GM21447 (cell line): ENCODE measurements at regions not wholly inside any gene's neighbourhood (a gene's known extent, or its start where the extent isn't known, plus 50 kb on each side); places are given as distances from the start of the nearest gene placed in this dataset.

ENCODE experiments used
- ATAC-seq: cut with Tn5 transposase; IDR thresholded peaks from one replicate; pipeline ENCODE4 v1.9.1; 2021; ENCODE audit not compliant: unreplicated experiment

- ATAC-seq, result no peak
Measured at GRCh38 chr14:26765768-26766520, 168.1 kb upstream of the NOVA1 start.

- no peak for ATAC-seq
Measured at GRCh38 chr14:26766726-26767125, 168.9 kb upstream of the NOVA1 start.

DNA sequence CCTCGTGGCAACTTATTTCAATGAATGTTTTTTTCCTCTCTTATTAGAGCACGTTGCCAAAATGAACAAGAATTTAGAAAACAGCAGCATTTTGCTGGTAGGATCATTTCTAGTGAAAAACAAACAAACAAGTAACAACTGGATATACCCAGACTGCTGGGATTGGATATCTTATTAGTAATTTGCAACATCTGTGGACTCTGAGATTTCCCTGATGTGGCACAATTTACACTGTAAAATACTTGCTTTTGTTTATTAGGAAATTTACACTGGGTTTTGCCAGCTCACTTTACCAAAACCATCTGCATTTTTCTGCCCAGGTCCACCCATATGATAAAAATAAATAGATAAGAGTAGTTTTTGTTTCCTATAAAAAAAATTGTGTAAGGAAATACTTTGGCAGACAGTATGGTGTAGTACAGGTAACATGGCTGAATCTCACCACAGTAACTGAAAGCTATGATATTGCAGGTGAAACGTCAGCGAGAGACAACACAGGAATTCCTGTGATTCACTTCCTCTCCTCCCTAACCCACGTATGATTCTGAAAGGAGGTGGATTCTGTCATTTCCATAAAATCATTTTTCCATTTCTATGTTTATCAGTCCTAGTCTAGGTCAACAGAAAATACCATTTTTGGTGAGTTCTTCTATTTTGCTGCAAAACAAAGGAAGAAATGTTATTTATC, 176.2 kb upstream of the NOVA1 start:
- ATAC-seq, result no peak

DNA sequence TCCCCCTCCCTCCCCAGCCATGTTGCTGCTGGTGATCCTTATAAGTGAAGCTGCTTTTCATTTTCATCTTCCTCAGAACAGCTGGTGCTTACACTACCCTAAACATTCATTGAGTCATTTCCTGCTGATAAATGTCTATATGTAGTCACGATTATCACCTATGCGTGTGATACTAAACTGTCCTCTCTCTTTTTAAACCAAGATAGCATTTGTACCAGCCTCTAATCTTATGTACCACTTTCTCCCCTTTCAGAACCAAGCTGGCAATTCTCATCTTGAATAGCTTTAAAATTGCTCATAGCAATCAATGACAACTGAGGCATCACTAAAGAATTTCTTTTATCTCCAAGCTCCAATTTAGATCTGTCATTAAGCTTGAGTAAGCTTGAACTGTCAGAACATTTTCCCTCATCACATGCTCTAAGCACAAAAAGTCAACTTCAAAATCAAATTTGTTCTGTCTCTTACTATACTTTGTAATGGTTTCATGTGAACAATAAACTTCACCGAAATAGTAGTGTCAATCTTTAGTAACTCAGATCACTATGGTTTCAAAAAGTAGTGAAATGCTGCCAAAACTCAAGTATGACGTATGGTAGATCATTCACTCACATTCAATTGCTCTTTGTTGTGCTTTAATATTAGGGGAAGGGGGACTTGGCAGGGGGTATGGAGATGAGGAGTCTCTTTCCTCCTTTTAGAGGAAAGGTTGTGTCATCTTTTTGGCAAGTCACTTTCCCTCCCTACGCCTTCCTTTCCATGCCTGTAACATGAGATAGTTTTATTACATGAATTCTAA, 178.1 kb upstream of the NOVA1 start:
- no peak for ATAC-seq

- ATAC-seq, result no peak
Measured at GRCh38 chr14:26791117-26791806, 193.4 kb upstream of the NOVA1 start.

GRCh38 chr14:26794731-26795130, 196.9 kb upstream of the NOVA1 start:
- no peak for ATAC-seq

- ATAC-seq, result no peak
Measured at GRCh38 chr14:26808407-26808806, 210.6 kb upstream of the NOVA1 start.

GRCh38 chr14:26810631-26811030, 212.8 kb upstream of the NOVA1 start:
- no peak for ATAC-seq

GRCh38 chr14:26811756-26812305, 214.0 kb upstream of the NOVA1 start:
- no peak for ATAC-seq

- no peak for ATAC-seq
Measured at GRCh38 chr14:26820138-26820537, 222.3 kb upstream of the NOVA1 start.

DNA sequence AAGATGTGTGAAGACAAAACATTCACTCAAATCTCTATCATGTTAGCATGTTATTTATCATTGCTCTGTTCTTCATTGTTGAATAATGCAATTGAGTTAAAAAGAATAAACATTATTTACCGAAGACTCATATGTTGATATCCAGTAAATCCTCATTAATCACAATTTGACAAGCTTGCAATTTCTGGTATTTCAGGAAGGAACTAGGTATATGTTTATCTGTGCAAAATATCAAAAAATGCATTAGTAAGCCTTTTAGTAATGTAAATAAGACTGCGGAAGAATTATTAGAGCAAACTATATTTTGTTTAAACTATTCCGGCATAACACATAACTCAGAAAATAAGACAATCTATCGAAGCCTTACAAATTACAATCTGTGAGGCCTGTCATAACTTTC, 222.7 kb upstream of the NOVA1 start:
- no peak for ATAC-seq

- ATAC-seq, result no peak
Measured at GRCh38 chr14:26828741-26829140, 230.9 kb upstream of the NOVA1 start.

- ATAC-seq, result no peak
Measured at GRCh38 chr14:26833621-26834176, 235.9 kb upstream of the NOVA1 start.

- no peak for ATAC-seq
Measured at GRCh38 chr14:26835979-26836570, 238.2 kb upstream of the NOVA1 start.

DNA sequence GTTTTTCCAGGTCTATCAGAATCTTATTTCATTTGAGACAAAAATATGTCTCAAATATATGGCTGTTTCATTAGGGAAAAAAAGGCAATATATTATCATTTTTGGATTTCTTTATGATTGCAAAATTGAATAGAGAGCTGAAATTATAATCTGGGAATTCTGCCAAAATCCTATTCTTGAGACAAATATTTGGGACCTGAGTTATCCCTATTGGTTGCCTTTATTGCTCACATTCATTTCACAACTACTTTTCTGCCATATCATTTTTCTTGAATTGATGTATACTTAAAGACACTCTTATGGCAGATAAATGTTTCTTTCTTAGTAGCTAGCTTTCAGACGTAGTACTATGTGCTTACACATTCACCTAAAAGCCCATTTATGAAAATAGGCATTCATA, 241.6 kb upstream of the NOVA1 start:
- no peak for ATAC-seq

DNA sequence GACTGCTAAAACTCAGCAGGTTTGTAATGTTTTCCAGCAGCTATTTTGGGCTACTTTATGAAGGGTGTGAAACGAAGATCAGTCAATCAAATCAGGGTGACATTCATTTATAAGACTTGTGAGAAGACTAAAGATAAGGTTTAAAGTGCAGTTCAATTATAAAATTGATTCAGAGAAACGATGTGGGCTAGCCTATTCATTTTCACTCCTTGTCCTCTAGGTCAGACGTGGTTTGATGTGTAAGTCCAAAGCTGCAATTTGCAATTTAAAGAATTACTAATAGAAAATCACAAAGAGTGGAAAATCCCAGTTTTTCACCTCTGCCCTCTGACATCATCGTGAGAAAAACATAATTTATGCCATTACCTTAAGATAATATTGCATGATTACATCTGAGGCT, 243.5 kb upstream of the NOVA1 start:
- ATAC-seq, result no peak

DNA sequence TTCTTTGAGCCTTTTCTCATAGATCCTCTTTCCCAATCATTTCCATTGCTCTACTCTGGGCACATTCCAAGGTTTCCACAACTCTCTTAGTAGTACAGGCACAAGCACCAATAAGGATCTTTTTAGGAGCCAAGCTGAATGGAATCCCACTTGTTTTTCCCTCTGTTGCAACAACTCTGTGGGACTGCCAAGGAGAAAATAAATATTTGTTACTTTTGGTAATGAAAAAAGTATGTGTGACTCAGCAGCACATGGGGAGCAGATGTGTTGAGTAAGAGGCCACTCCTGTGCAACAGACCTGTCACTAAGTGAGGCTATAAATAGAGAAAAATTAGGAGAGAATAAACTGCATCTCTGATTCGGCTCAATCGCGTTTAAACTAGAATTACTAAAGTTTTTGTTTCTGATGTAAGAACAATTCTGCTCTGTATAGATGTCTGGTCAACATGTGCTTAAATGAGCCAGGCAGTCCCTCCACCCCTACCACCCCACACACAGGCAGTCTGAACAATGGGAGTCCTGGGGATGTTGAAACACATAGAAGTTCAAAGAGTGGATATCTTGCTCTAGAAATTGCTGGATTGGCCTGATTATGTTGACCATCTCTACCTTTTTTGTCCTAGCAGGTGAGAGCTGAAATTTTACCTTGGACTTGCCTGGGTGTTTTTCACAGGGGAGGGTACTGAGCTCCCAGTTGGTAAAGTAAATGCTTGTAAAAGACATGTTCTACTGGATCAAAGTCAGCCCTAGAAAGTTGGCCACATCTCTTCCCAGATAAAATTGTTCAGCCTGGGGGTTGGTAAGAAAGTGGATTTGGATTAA, 244.3 kb upstream of the NOVA1 start:
- no peak for ATAC-seq

DNA sequence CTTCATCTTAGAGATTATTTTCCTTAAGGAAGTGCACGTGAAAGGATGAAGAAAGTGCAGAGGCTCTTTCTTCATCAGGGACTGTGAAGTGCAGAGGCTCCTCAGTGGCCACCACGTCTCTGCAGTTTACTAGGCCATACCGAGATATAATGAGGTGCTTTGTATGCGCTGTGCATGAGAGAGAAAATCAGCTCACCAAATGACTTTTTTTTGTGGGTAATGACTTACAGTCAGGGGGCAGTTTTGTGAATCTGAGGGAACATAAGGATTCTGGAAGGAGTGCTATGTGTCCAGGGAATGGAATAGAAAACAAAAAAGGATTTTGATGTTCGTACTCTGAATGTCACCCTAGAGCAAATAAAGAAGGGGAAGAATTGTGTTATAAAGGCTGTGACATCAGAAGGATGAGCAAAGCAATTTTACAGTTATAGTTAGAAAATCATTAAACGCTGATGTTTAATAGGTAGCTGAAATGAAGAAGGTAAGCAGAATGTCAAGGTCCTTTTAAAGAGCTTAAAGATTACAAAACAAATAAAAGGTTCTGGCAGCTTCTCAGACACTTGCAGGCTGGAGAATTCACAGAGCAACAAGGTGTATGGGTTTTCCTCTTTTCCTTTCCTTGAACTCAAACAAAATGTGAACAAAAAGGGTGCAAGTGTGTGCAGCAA, 247.5 kb upstream of the NOVA1 start:
- ATAC-seq, result no peak

- ATAC-seq, result no peak
Measured at GRCh38 chr14:26846388-26846787, 248.6 kb upstream of the NOVA1 start.
